ENCODE measurements at regions not wholly inside any gene's neighbourhood (a gene's known extent, or its start where the extent isn't known, plus 50 kb on each side); places are given as distances from the start of the nearest gene placed in this dataset.
"Not testable (repeated sequence)": the region's sequence is repeated elsewhere in the genome, so short reads cannot be mapped to it uniquely, and the experiment has no call there.

DNA sequence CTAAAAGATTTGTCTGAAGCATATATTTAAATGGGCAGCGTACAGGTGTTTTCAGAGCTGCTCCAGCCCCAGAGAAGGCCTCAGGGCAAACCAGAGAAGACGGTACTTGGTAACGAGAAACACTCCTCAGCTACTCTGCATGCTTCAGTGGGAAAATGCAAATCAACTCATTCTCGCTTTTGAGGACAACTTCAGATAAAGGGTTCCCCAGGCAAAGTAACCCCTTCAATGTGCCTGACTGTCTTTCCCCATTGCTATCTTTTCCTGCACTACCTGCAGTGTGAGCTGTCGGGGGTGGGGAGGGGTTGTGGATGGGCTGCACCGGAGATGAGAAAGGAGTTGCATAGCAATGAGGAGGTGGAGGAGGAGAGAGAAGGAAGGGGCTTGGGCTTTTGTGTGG lies 339.7 kb upstream of the CLINT1 start:
- Histone ChIP-seq H3K4me1 (ENCODE audit: insufficient read depth, low read length, severe bottlenecking) (peaks cover 53% of the 10 kb centered on the region), H3K27me3 (ENCODE audit: insufficient read depth, low read length) (no peaks in the 10 kb centered on the region), H3F3A (ENCODE audit: insufficient read depth, low read length) (no peaks in the 10 kb centered on the region), H3K4me3 (ENCODE audit: low read depth, low read length, poor library complexity, severe bottlenecking) (no peak overlapping the region), H3K4me2 (ENCODE audit: low read length) (peak overlapping the region; percentile 18), H3K9me2 (ENCODE audit: low read depth, low read length) (no peaks in the 10 kb centered on the region), H4K20me1 (ENCODE audit: insufficient read depth, low read length) (no peaks in the 10 kb centered on the region), H3K27ac (ENCODE audit: low read depth, low read length, poor library complexity, severe bottlenecking) (peak overlapping the region; percentile 22), H3K9ac (ENCODE audit: low read length) (no peak overlapping the region), H3K9me3 (ENCODE audit: low read length) (no peaks in the 10 kb centered on the region), H3K36me3 (ENCODE audit: insufficient read depth, low read length) (no peaks in the 10 kb centered on the region), H3K79me2 (ENCODE audit: insufficient read depth, low read length) (no peaks in the 10 kb centered on the region), H2AFZ (ENCODE audit: low read length) (no peak overlapping the region)
- TF ChIP-seq CTCF (IDR thresholded peaks at IDR 0.05; ENCODE audit: low read length) (no peak), EZH2 (IDR thresholded peaks at IDR 0.05; ENCODE audit: borderline replicate concordance, low read length) (no peak)

GRCh38 chr5:158195416-158196210 lies 336.7 kb upstream of the CLINT1 start:
- H3K9me2 ChIP-seq (ENCODE audit: low read depth, low read length): no peaks in the 10 kb centered on the region
- H3K79me2 ChIP-seq (ENCODE audit: insufficient read depth, low read length): no peaks in the 10 kb centered on the region
- H2AFZ ChIP-seq (ENCODE audit: low read length): no peak overlapping the region
- H4K20me1 ChIP-seq (ENCODE audit: insufficient read depth, low read length): no peaks in the 10 kb centered on the region
- peak overlapping the region; percentile 68 for H3K27ac ChIP-seq (ENCODE audit: low read depth, low read length, poor library complexity, severe bottlenecking)
- H3K36me3 ChIP-seq (ENCODE audit: insufficient read depth, low read length): no peaks in the 10 kb centered on the region
- no peak overlapping the region; the same call in 1 of the 2 replicates for H3K9ac ChIP-seq (ENCODE audit: low read length)
- no peaks in the 10 kb centered on the region for H3F3A ChIP-seq (ENCODE audit: insufficient read depth, low read length)
- no peak for TF ChIP-seq EZH2 (IDR thresholded peaks at IDR 0.05; ENCODE audit: borderline replicate concordance, low read length)
- no peak for TF ChIP-seq CTCF (IDR thresholded peaks at IDR 0.05; ENCODE audit: low read length)
- peaks cover 53% of the 10 kb centered on the region for H3K4me1 ChIP-seq (ENCODE audit: insufficient read depth, low read length, severe bottlenecking)
- 0 out of 2 replicates have a peak, but pooled peaks cover 3% of the 10 kb centered on the region for H3K9me3 ChIP-seq (ENCODE audit: low read length)
- no peak overlapping the region for H3K4me2 ChIP-seq (ENCODE audit: low read length)
- no peak overlapping the region for H3K4me3 ChIP-seq (ENCODE audit: low read depth, low read length, poor library complexity, severe bottlenecking)
- H3K27me3 ChIP-seq (ENCODE audit: insufficient read depth, low read length): no peaks in the 10 kb centered on the region; the same call in 1 of the 2 replicates

DNA sequence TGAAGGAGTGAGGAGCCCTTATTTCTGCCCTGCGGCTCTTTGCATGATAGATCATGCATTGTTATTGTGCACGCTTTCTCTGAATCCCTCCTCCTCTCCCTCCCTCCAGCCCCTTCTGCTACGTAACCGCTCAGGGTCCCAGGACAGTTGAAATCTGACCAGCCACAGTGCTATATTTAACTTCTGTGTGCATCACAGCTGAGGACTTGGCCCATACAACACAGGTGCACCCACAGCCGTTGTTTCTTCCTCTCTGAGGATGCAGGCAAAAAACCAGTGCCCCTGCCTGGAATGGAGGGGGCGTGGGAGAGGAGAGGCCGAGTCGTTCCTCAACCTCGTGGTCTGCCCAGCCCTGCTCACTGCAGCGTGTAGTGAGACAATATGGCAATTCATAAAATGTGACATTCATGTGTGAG lies 335.6 kb upstream of the CLINT1 start:
- no peaks in the 10 kb centered on the region for H3F3A ChIP-seq (ENCODE audit: insufficient read depth, low read length)
- peak overlapping the region; percentile 37; the same call in 1 of the 2 replicates for H3K4me2 ChIP-seq (ENCODE audit: low read length)
- H3K9ac ChIP-seq (ENCODE audit: low read length): no peak overlapping the region
- H3K9me2 ChIP-seq (ENCODE audit: low read depth, low read length): no peaks in the 10 kb centered on the region
- no peak overlapping the region for H3K4me3 ChIP-seq (ENCODE audit: low read depth, low read length, poor library complexity, severe bottlenecking)
- H3K79me2 ChIP-seq (ENCODE audit: insufficient read depth, low read length): no peaks in the 10 kb centered on the region
- peaks cover 53% of the 10 kb centered on the region for H3K4me1 ChIP-seq (ENCODE audit: insufficient read depth, low read length, severe bottlenecking)
- no peaks in the 10 kb centered on the region for H3K36me3 ChIP-seq (ENCODE audit: insufficient read depth, low read length)
- H3K27ac ChIP-seq (ENCODE audit: low read depth, low read length, poor library complexity, severe bottlenecking): peak overlapping the region; percentile 68
- no peak for TF ChIP-seq CTCF (IDR thresholded peaks at IDR 0.05; ENCODE audit: low read length)
- TF ChIP-seq EZH2 (IDR thresholded peaks at IDR 0.05; ENCODE audit: borderline replicate concordance, low read length): no peak
- 0 out of 2 replicates have a peak, but pooled peaks cover 3% of the 10 kb centered on the region for H3K9me3 ChIP-seq (ENCODE audit: low read length)
- H3K27me3 ChIP-seq (ENCODE audit: insufficient read depth, low read length): no peaks in the 10 kb centered on the region; the same call in 1 of the 2 replicates
- no peak overlapping the region for H2AFZ ChIP-seq (ENCODE audit: low read length)
- no peaks in the 10 kb centered on the region for H4K20me1 ChIP-seq (ENCODE audit: insufficient read depth, low read length)

- not testable (repeated sequence) for H3K4me2 ChIP-seq (ENCODE audit: low read length); H3K27ac ChIP-seq (ENCODE audit: low read depth, low read length, poor library complexity, severe bottlenecking); H3K79me2 ChIP-seq (ENCODE audit: insufficient read depth, low read length); H3K9me3 ChIP-seq (ENCODE audit: low read length); H4K20me1 ChIP-seq (ENCODE audit: insufficient read depth, low read length); H3K27me3 ChIP-seq (ENCODE audit: insufficient read depth, low read length); H3F3A ChIP-seq (ENCODE audit: insufficient read depth, low read length); H3K36me3 ChIP-seq (ENCODE audit: insufficient read depth, low read length); H3K9ac ChIP-seq (ENCODE audit: low read length); H3K9me2 ChIP-seq (ENCODE audit: low read depth, low read length); H3K4me3 ChIP-seq (ENCODE audit: low read depth, low read length, poor library complexity, severe bottlenecking); H2AFZ ChIP-seq (ENCODE audit: low read length)
- peaks cover 46% of the 10 kb centered on the region for H3K4me1 ChIP-seq (ENCODE audit: insufficient read depth, low read length, severe bottlenecking)
Measured at GRCh38 chr5:158193395-158193794, 334.4 kb upstream of the CLINT1 start.
